ENCODE measurements at regions not wholly inside any gene's neighbourhood (a gene's known extent, or its start where the extent isn't known, plus 50 kb on each side); places are given as distances from the start of the nearest gene placed in this dataset.

DNA sequence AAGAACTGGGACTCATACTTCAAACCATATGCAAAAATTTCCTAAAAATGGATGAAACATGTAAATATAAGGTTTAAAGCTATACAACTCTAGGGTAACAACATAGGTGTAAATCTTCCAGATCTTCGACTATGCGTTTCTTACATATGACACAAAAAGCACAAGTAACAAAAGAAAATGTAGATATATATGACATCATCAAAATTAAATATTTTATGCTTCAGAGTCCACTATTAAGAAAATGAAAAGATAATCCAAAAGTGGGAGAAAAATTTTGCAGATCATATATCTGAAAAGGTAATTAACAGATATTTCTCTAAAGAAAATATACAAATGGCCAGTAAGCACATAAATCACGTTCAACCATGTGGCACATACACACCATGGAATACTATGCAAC lies 164.2 kb upstream of the ACTRT1 start:
- no peak overlapping the region for H3K4me3 ChIP-seq (ENCODE audit: control extremely low read depth in 1 of 5, extremely low read depth in 1 of 5, insufficient read depth in 1 of 5, low read depth in 2 of 5, low read length in 4 of 5)
- no peaks in the 10 kb centered on the region for H4K20me1 ChIP-seq (ENCODE audit: control insufficient read depth, insufficient read depth, low read length, poor library complexity, severe bottlenecking)
- TF ChIP-seq, protein P1, sequence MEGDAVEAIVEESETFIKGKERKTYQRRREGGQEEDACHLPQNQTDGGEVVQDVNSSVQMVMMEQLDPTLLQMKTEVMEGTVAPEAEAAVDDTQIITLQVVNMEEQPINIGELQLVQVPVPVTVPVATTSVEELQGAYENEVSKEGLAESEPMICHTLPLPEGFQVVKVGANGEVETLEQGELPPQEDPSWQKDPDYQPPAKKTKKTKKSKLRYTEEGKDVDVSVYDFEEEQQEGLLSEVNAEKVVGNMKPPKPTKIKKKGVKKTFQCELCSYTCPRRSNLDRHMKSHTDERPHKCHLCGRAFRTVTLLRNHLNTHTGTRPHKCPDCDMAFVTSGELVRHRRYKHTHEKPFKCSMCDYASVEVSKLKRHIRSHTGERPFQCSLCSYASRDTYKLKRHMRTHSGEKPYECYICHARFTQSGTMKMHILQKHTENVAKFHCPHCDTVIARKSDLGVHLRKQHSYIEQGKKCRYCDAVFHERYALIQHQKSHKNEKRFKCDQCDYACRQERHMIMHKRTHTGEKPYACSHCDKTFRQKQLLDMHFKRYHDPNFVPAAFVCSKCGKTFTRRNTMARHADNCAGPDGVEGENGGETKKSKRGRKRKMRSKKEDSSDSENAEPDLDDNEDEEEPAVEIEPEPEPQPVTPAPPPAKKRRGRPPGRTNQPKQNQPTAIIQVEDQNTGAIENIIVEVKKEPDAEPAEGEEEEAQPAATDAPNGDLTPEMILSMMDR (IDR thresholded peaks at IDR 0.05), result no peak
- TF ChIP-seq EZH2 (IDR thresholded peaks at IDR 0.05; ENCODE audit: borderline replicate concordance, insufficient read depth, low read depth, low read length, poor library complexity, severe bottlenecking), result no peak
- ChIA-PET CTCF (no interaction called here), POLR2A (no interaction called here)
- H3K4me2 ChIP-seq (replicated peaks; ENCODE audit: low read depth, low read length, poor library complexity, severe bottlenecking), result no peak overlapping the region
- H3K79me2 ChIP-seq (ENCODE audit: control insufficient read depth, insufficient read depth, low read length), result no peaks in the 10 kb centered on the region
- H3K4me3 Mint-ChIP-seq, result no peak overlapping the region
- H3K4me1 ChIP-seq (ENCODE audit: control insufficient read depth in 2 of 2, insufficient read depth in 2 of 2, low read length in 2 of 2), result no peaks in the 10 kb centered on the region
- H3K27me3 Mint-ChIP-seq, result no peaks in the 10 kb centered on the region
- H3K27me3 ChIP-seq (replicated peaks in 1 of 4; ENCODE audit: control extremely low read depth in 1 of 4, control insufficient read depth in 3 of 4, insufficient read depth in 4 of 4, low read length in 3 of 4), result no peaks in the 10 kb centered on the region
- H2AFZ ChIP-seq (ENCODE audit: insufficient read depth, low read depth, low read length, poor library complexity, severe bottlenecking), result no peak overlapping the region
- H3K9me3 ChIP-seq (ENCODE audit: control extremely low read depth in 1 of 3, control insufficient read depth in 2 of 3, insufficient read depth in 1 of 3, low read length in 2 of 3), result no peaks in the 10 kb centered on the region
- no peaks in the 10 kb centered on the region for H3K36me3 ChIP-seq (replicated peaks in 1 of 2; ENCODE audit: control extremely low read depth in 1 of 2, control insufficient read depth in 1 of 2, extremely low read depth in 1 of 2, insufficient read depth in 2 of 2, low read length in 1 of 2)
- intact Hi-C loops (cut with micrococcal nuclease), result no loop called here
- no peaks in the 10 kb centered on the region for H3K4me1 Mint-ChIP-seq
- no peak for ATAC-seq (ENCODE audit: low read depth)
- no CpG with 5 or more reads among the region's 3 CpGs for WGBS (ENCODE audit: insufficient coverage)
- no peak overlapping the region for H3K9ac ChIP-seq (ENCODE audit: low read length)
- DNase-seq, result no peak
- no peak overlapping the region for H3K27ac Mint-ChIP-seq
- H3K9me3 Mint-ChIP-seq (ENCODE audit: insufficient read depth), result no peaks in the 10 kb centered on the region
- H3K27ac ChIP-seq (ENCODE audit: low read length in 2 of 2), result no peak overlapping the region

DNA sequence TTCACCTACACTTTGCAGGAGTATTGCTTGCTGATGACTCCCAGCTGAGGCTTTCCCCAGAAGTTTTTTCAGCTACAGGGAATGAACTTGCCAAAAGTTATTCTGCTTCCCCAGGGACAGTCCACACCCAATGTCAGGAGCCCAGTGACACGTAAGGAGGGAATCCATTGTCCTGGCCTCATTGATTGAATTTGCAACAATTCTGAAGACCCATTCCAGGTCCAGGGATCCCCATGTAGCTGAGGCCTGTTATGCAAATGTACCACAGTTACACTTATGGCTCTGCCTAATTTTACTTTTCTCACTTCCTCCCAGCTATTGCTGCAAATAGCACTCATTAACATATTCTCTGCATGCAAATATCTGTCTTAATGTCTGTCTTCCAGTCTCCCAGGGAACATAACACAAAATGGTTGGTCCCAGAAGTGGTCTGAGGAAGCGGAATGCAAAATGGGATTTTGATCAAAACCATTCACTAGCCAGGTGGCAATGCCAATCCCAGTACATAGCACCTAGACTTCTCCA lies 113.7 kb upstream of the ACTRT1 start:
- H4K20me1 ChIP-seq (ENCODE audit: control insufficient read depth, insufficient read depth, low read length, poor library complexity, severe bottlenecking), result no peaks in the 10 kb centered on the region
- DNase-seq, result no peak
- Mint-ChIP-seq H3K4me1 (no peaks in the 10 kb centered on the region), H3K4me3 (no peak overlapping the region), H3K9me3 (ENCODE audit: insufficient read depth) (peaks cover 2% of the 10 kb centered on the region), H3K27me3 (no peaks in the 10 kb centered on the region), H3K27ac (no peak overlapping the region)
- no peak overlapping the region for H2AFZ ChIP-seq (ENCODE audit: insufficient read depth, low read depth, low read length, poor library complexity, severe bottlenecking)
- 75% methylated on average over 1 of the region's 2 CpGs for WGBS (ENCODE audit: insufficient coverage)
- intact Hi-C loops (cut with micrococcal nuclease), result no loop called here
- no peaks in the 10 kb centered on the region for H3K36me3 ChIP-seq (replicated peaks in 1 of 2; ENCODE audit: control extremely low read depth in 1 of 2, control insufficient read depth in 1 of 2, extremely low read depth in 1 of 2, insufficient read depth in 2 of 2, low read length in 1 of 2)
- no peak overlapping the region for H3K9ac ChIP-seq (ENCODE audit: low read length)
- POLR2A ChIA-PET, result no interaction called here
- no peak overlapping the region for H3K27ac ChIP-seq (ENCODE audit: low read length in 2 of 2)
- H3K27me3 ChIP-seq (replicated peaks in 1 of 4; ENCODE audit: control extremely low read depth in 1 of 4, control insufficient read depth in 3 of 4, insufficient read depth in 4 of 4, low read length in 3 of 4), result no peaks in the 10 kb centered on the region
- no peak overlapping the region for H3K4me3 ChIP-seq (ENCODE audit: control extremely low read depth in 1 of 5, extremely low read depth in 1 of 5, insufficient read depth in 1 of 5, low read depth in 2 of 5, low read length in 4 of 5)
- no peaks in the 10 kb centered on the region for H3K9me3 ChIP-seq (ENCODE audit: control extremely low read depth in 1 of 3, control insufficient read depth in 2 of 3, insufficient read depth in 1 of 3, low read length in 2 of 3)
- H3K4me1 ChIP-seq (ENCODE audit: control insufficient read depth in 2 of 2, insufficient read depth in 2 of 2, low read length in 2 of 2), result no peaks in the 10 kb centered on the region
- CTCF ChIA-PET, result no interaction called here
- TF ChIP-seq, protein P1 (IDR thresholded peaks at IDR 0.05), result no peak
- TF ChIP-seq EZH2 (IDR thresholded peaks at IDR 0.05; ENCODE audit: borderline replicate concordance, insufficient read depth, low read depth, low read length, poor library complexity, severe bottlenecking), result no peak
- no peak for ATAC-seq (ENCODE audit: low read depth)
- no peaks in the 10 kb centered on the region for H3K79me2 ChIP-seq (ENCODE audit: control insufficient read depth, insufficient read depth, low read length)
- no peak overlapping the region for H3K4me2 ChIP-seq (replicated peaks; ENCODE audit: low read depth, low read length, poor library complexity, severe bottlenecking)
